H9 (cell line): ENCODE measurements at regions not wholly inside any gene's neighbourhood (a gene's known extent, or its start where the extent isn't known, plus 50 kb on each side); places are given as distances from the start of the nearest gene placed in this dataset.

ENCODE experiments used
- DNase-seq: peaks from one replicate; pipeline ENCODE4 v3.0.0-alpha.2; 2017
- H2AFZ ChIP-seq: one replicate; pipeline ENCODE4 v1.6.1; 2013; ENCODE audit warnings: mild to moderate bottlenecking, low read length, control low read depth, moderate library complexity
- H2AK5ac ChIP-seq: 2 replicates; pipeline ENCODE4 v1.6.1; 2013; ENCODE audit warnings: low read length, control low read depth, mixed read lengths; ENCODE audit not compliant: insufficient read length
- H2BK120ac ChIP-seq: one replicate; pipeline ENCODE4 v1.6.1; 2013; ENCODE audit warnings: low read depth, mild to moderate bottlenecking, low read length, control low read depth, inconsistent platforms; ENCODE audit not compliant: poor library complexity, severe bottlenecking
- H2BK12ac ChIP-seq: 2 replicates; pipeline ENCODE4 v1.6.1; 2013; ENCODE audit warnings: low read length, control low read depth, mixed read lengths, low read depth; ENCODE audit not compliant: insufficient read length
- H2BK15ac ChIP-seq: 2 replicates; pipeline ENCODE4 v1.6.1; 2013; ENCODE audit warnings: low read depth, low read length, control low read depth
- H2BK20ac ChIP-seq: one replicate; pipeline ENCODE4 v1.6.1; 2013; ENCODE audit warnings: low read depth, mild to moderate bottlenecking, low read length, control low read depth, inconsistent platforms; ENCODE audit not compliant: poor library complexity, severe bottlenecking
- H2BK5ac ChIP-seq: 2 replicates; pipeline ENCODE4 v1.6.1; 2013; ENCODE audit warnings: low read length, control low read depth, mixed read lengths; ENCODE audit not compliant: insufficient read length
- H3K14ac ChIP-seq: 2 replicates; pipeline ENCODE4 v1.6.1; 2013; ENCODE audit warnings: low read length, control low read depth; ENCODE audit not compliant: insufficient read depth
- H3K18ac ChIP-seq: 2 replicates; pipeline ENCODE4 v1.6.1; 2013; ENCODE audit warnings: low read depth, mild to moderate bottlenecking, mixed read lengths, low read length, control low read depth; ENCODE audit not compliant: insufficient read length
- H3K23ac ChIP-seq: 2 replicates; pipeline ENCODE4 v1.6.1; 2013; ENCODE audit warnings: low read length, control low read depth, mixed read lengths, low read depth; ENCODE audit not compliant: insufficient read length
- H3K23me2 ChIP-seq: 2 replicates; pipeline ENCODE4 v1.6.1; 2013; ENCODE audit warnings: low read depth, mild to moderate bottlenecking, mixed read lengths, low read length, control low read depth; ENCODE audit not compliant: insufficient read length, poor library complexity, severe bottlenecking
- H3K27ac ChIP-seq: 2 replicates; pipeline ENCODE4 v1.5.1; 2013; ENCODE audit warnings: low read length, control low read depth, mixed read lengths, low read depth; ENCODE audit not compliant: insufficient read length
- H3K27me3 ChIP-seq: 2 replicates; pipeline ENCODE4 v1.6.1; 2013; ENCODE audit warnings: low read length, control low read depth, inconsistent platforms; ENCODE audit not compliant: insufficient read depth
- H3K4ac ChIP-seq: 2 replicates; pipeline ENCODE4 v1.6.1; 2013; ENCODE audit warnings: low read depth, mild to moderate bottlenecking, control low read depth, inconsistent platforms, low read length, moderate library complexity
- H3K4me1 ChIP-seq: 2 replicates; pipeline ENCODE4 v1.6.1; 2013; ENCODE audit warnings: low read length, control low read depth, inconsistent platforms; ENCODE audit not compliant: insufficient read depth
- H3K4me2 ChIP-seq: 2 replicates; pipeline ENCODE4 v1.6.1; 2013; ENCODE audit warnings: low read length, control low read depth, mixed read lengths; ENCODE audit not compliant: insufficient read length, insufficient read depth
- H3K56ac ChIP-seq: 2 replicates; pipeline ENCODE4 v1.6.1; 2013; ENCODE audit warnings: low read depth, mild to moderate bottlenecking, mixed read lengths, low read length, control low read depth; ENCODE audit not compliant: insufficient read length
- H3K79me1 ChIP-seq: 2 replicates; pipeline ENCODE4 v1.6.1; 2013; ENCODE audit warnings: low read depth, mild to moderate bottlenecking, moderate library complexity, low read length, control low read depth, inconsistent platforms; ENCODE audit not compliant: insufficient read depth, poor library complexity, severe bottlenecking
- H3K79me2 ChIP-seq: 2 replicates; pipeline ENCODE4 v1.6.1; 2013; ENCODE audit warnings: low read length, control low read depth, inconsistent platforms; ENCODE audit not compliant: insufficient read depth
- H3K9ac ChIP-seq: 2 replicates; pipeline ENCODE4 v1.6.1; 2013; ENCODE audit warnings: low read length, control low read depth, mixed read lengths; ENCODE audit not compliant: insufficient read length; ENCODE audit errors: extremely low read depth
- H3K9me3 ChIP-seq: one replicate; pipeline ENCODE4 v1.6.1; 2013; ENCODE audit warnings: low read depth, low read length, inconsistent platforms; ENCODE audit not compliant: control insufficient read depth
- H3T11ph ChIP-seq: one replicate; pipeline ENCODE4 v1.6.1; 2013; ENCODE audit warnings: mild to moderate bottlenecking, low read length, control low read depth, inconsistent platforms
- H4K20me1 ChIP-seq: one replicate; pipeline ENCODE4 v1.6.1; 2013; ENCODE audit not compliant: control insufficient read depth, insufficient read length, insufficient read depth
- H4K5ac ChIP-seq: 2 replicates; pipeline ENCODE4 v1.6.1; 2013; ENCODE audit warnings: low read depth, mild to moderate bottlenecking, mixed read lengths, low read length, control low read depth; ENCODE audit not compliant: insufficient read length
- H4K8ac ChIP-seq: replicated peaks from 2 replicates; pipeline ENCODE4 v1.6.1; 2013; ENCODE audit warnings: low read length, control low read depth, mixed read lengths, low read depth; ENCODE audit not compliant: insufficient read length
- H4K91ac ChIP-seq: 2 replicates; pipeline ENCODE4 v1.6.1; 2013; ENCODE audit warnings: low read depth, mild to moderate bottlenecking, moderate library complexity, mixed read lengths, low read length, control low read depth; ENCODE audit not compliant: insufficient read length
- H3K27ac Mint-ChIP-seq, 3 experiments: 2 replicates in 2 of 3; 3 replicates in 1 of 3; pipeline ENCODE4 v1.8.0; 2020 to 2021; ENCODE audit warnings: mixed read lengths in 3 of 3, mild to moderate bottlenecking in 1 of 3, moderate library complexity in 1 of 3
- H3K27me3 Mint-ChIP-seq: 2 replicates; pipeline ENCODE4 v1.8.0; 2021; ENCODE audit warnings: low read depth, mild to moderate bottlenecking, moderate library complexity, mixed read lengths
- H3K36me3 Mint-ChIP-seq, 3 experiments: 2 replicates in 2 of 3; 3 replicates in 1 of 3; pipeline ENCODE4 v1.8.0; 2020 to 2021; ENCODE audit warnings: low read depth in 3 of 3, mixed read lengths in 3 of 3; ENCODE audit not compliant: insufficient read depth in 1 of 3
- H3K4me1 Mint-ChIP-seq, 2 experiments: 2 replicates each; pipeline ENCODE4 v1.8.0; 2020; ENCODE audit warnings: mixed read lengths in 2 of 2
- H3K4me3 Mint-ChIP-seq, 2 experiments: 2 replicates in 1 of 2; 3 replicates in 1 of 2; pipeline ENCODE4 v1.8.0; 2020 to 2021; ENCODE audit warnings: mild to moderate bottlenecking in 2 of 2, mixed read lengths in 2 of 2, moderate library complexity in 1 of 2
- H3K9me3 Mint-ChIP-seq, 2 experiments: 2 replicates in 1 of 2; 3 replicates in 1 of 2; pipeline ENCODE4 v1.8.0; 2020; ENCODE audit warnings: mild to moderate bottlenecking in 2 of 2, mixed read lengths in 2 of 2, moderate library complexity in 1 of 2
- CTCF ChIP-seq: fragments of 200-600 bp; sonication (generic); conservative IDR thresholded peaks from 3 replicates; pipeline ENCODE4 v1.8.0; 2021; ENCODE audit warnings: antibody characterized with exemption, mild to moderate bottlenecking
- WGBS: extraction: QIAGEN DNeasy Blood & Tissue Kit; methylation state at CpG from one replicate; pipeline ENCODE4 v1.1.7; 2013; ENCODE audit warnings: missing lambda C conversion rate, low lambda C conversion rate, mixed read lengths; ENCODE audit not compliant: insufficient read length; ENCODE audit errors: extremely low coverage; 5-methylcytosine and 5-hydroxymethylcytosine counted together

DNA sequence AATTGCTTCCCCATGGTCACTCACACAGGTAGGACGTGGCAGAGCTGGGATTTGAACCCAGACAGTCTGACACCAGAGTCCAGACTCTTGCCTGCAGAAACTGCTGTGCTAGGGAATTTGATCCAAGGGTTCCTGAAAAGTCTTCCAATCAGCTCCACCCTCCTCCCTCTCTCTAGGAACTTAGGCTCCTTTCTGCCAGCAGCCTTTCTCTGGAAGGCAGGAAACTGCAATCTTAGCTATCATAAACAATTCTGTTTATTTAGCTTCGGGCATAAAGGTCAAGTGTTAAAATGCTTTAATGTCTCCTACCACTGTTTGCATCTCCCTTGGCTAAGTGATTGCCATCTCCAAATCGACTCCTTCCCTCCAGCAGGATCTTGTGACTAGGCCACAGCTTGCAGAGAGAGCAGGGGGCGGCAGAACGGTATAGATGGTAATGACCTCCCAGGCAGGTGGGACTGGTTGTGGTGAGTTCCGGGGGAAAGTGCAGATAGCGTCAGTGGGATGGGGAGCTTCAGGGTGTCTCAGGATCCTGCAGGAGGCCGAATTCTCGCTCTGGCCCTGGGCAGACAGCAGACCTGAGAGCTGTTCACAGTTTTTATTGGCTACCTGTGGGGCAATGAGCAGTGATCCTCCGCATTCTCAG lies 882.4 kb upstream of the EEF2KMT start:
- no peak overlapping the region for H3K4me2 ChIP-seq

More for the DNA sequence above, 882.4 kb upstream of the EEF2KMT start:
- H3K36me3 Mint-ChIP-seq = no peaks in the 10 kb centered on the region; a peak in 1 of 7 replicates
- H3K9ac ChIP-seq = no peak overlapping the region
- no peaks in the 10 kb centered on the region for H3K27me3 ChIP-seq
- no peak for TF ChIP-seq CTCF
- no peak overlapping the region for H2BK5ac ChIP-seq
- H3K23me2 ChIP-seq = peaks cover 1% of the 10 kb centered on the region
- H4K5ac ChIP-seq = no peak overlapping the region
- no peak overlapping the region; a peak in 1 of 5 replicates for H3K4me3 Mint-ChIP-seq
- H3K79me2 ChIP-seq = no peaks in the 10 kb centered on the region; the same call in 1 of the 2 replicates
- no peak overlapping the region for H3K4ac ChIP-seq
- H3K79me1 ChIP-seq = no peaks in the 10 kb centered on the region
- WGBS = no CpG with 5 or more reads among the region's 10 CpGs
- no peak overlapping the region for H3K27ac ChIP-seq
- no peak overlapping the region for H3T11ph ChIP-seq
- no peak overlapping the region for H4K91ac ChIP-seq
- H2BK20ac ChIP-seq = no peak overlapping the region
- peaks cover 7% of the 10 kb centered on the region; the same call in 1 of the 2 replicates for H3K4me1 ChIP-seq
- no peak overlapping the region for H2BK12ac ChIP-seq
- no peak overlapping the region for H3K18ac ChIP-seq
- no peak overlapping the region for H3K56ac ChIP-seq
- H3K9me3 ChIP-seq = no peaks in the 10 kb centered on the region
- H3K4me1 Mint-ChIP-seq = peaks cover 32 to 40% of the 10 kb centered on the region in 2 experiments
- no peak overlapping the region for H2AFZ ChIP-seq
- no peak overlapping the region for H3K14ac ChIP-seq
- H4K20me1 ChIP-seq = no peaks in the 10 kb centered on the region
- H4K8ac ChIP-seq = no peak overlapping the region
- H3K27ac Mint-ChIP-seq = peak overlapping the region in 2 of 3 experiments; percentile 6 to 51; a peak in 2 of 7 replicates
- peaks cover 11% of the 10 kb centered on the region for H3K27me3 Mint-ChIP-seq
- H3K9me3 Mint-ChIP-seq = no peaks in the 10 kb centered on the region
- DNase-seq = peak; percentile 45
- H2AK5ac ChIP-seq = no peak overlapping the region
- H3K23ac ChIP-seq = no peak overlapping the region
- H2BK120ac ChIP-seq = no peak overlapping the region
- no peak overlapping the region for H2BK15ac ChIP-seq
